Suprapubic skin (tissue), 4 donors: ENCODE measurements at regions not wholly inside any gene's neighbourhood (a gene's known extent, or its start where the extent isn't known, plus 50 kb on each side); places are given as distances from the start of the nearest gene placed in this dataset.

Experiments
- CTCF ChIP-seq, 2 donors: fragments of 200-600 bp in 1 of 2; fragments of 450-650 bp in 1 of 2; sonication (generic) in 1 of 2; IDR thresholded peaks; one replicate each; pipeline ENCODE4 v1.5.1; 2016 to 2019; ENCODE audit warnings: antibody characterized with exemption in 2 of 2, mild to moderate bottlenecking in 1 of 2, moderate library complexity in 1 of 2
- POLR2A ChIP-seq, 2 donors: fragments of 450-650 bp; IDR thresholded peaks; one replicate each; pipeline ENCODE4 v1.6.1; 2017; ENCODE audit warnings: antibody characterized with exemption in 2 of 2, mild to moderate bottlenecking in 2 of 2, moderate library complexity in 2 of 2
- POLR2AphosphoS5 ChIP-seq, 3 donors: sonication (generic); formaldehyde crosslinking; IDR thresholded peaks; one replicate each; pipeline ENCODE4 v1.6.1; 2017; ENCODE audit warnings: antibody characterized with exemption in 3 of 3

- TF ChIP-seq CTCF (IDR thresholded peaks at IDR 0.05) (no peak), POLR2AphosphoS5 (IDR thresholded peaks at IDR 0.05) (no peak), POLR2A (IDR thresholded peaks at IDR 0.05) (no peak)
Observed at GRCh38 chr16:50939356-50939755, 197.5 kb downstream of the CYLD start.
